LNCaP clone FGC (cell line): ENCODE measurements at regions not wholly inside any gene's neighbourhood (a gene's known extent, or its start where the extent isn't known, plus 50 kb on each side); places are given as distances from the start of the nearest gene placed in this dataset.

Experiments
- DNase-seq: peaks from one replicate; pipeline ENCODE4 v3.0.0-alpha.2; 2011; ENCODE audit warnings: low read depth
- H3K4me3 ChIP-seq: 2 replicates; pipeline ENCODE4 v1.5.1; 2011; ENCODE audit warnings: mild to moderate bottlenecking, low read depth, low read length, control low read depth
- TF ChIP-seq, protein P1 (sequence below): IDR thresholded peaks from 2 replicates; pipeline ENCODE4 v1.5.1; 2012; ENCODE audit warnings: mild to moderate bottlenecking; ENCODE audit not compliant: control insufficient read depth, insufficient read depth; ENCODE audit errors: extremely low read depth

DNA sequence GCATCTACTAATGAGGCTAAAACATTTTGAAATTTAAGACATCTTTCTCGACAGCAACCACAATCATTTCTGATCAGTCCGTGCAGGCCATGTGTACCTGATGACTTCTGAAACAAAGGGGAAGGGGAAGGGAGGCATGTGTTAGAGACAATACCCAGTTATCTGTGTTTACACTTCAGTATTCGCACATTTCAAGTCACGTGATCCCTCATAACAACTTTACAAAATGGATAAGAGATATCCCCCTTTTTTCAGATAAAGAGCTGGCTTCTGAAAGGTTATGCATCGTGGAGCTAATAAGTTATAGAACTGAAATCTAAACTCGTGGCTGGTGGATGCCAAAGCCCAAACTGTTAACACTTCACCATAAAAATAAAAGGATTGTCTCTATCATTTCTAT is 175.7 kb downstream of the CHRM3 start:
- no peak overlapping the region for H3K4me3 ChIP-seq
- TF ChIP-seq, protein P1, sequence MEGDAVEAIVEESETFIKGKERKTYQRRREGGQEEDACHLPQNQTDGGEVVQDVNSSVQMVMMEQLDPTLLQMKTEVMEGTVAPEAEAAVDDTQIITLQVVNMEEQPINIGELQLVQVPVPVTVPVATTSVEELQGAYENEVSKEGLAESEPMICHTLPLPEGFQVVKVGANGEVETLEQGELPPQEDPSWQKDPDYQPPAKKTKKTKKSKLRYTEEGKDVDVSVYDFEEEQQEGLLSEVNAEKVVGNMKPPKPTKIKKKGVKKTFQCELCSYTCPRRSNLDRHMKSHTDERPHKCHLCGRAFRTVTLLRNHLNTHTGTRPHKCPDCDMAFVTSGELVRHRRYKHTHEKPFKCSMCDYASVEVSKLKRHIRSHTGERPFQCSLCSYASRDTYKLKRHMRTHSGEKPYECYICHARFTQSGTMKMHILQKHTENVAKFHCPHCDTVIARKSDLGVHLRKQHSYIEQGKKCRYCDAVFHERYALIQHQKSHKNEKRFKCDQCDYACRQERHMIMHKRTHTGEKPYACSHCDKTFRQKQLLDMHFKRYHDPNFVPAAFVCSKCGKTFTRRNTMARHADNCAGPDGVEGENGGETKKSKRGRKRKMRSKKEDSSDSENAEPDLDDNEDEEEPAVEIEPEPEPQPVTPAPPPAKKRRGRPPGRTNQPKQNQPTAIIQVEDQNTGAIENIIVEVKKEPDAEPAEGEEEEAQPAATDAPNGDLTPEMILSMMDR = no peak
- no peak for DNase-seq

GRCh38 chr1:239563681-239564080 is 177.3 kb downstream of the CHRM3 start:
- DNase-seq = no peak
- TF ChIP-seq, protein P1 = no peak
- H3K4me3 ChIP-seq = no peak overlapping the region

- H3K4me3 ChIP-seq = no peak overlapping the region
- no peak for DNase-seq
- TF ChIP-seq, protein P1 = no peak
Observed at GRCh38 chr1:239566074-239566473, 179.7 kb downstream of the CHRM3 start.

DNA sequence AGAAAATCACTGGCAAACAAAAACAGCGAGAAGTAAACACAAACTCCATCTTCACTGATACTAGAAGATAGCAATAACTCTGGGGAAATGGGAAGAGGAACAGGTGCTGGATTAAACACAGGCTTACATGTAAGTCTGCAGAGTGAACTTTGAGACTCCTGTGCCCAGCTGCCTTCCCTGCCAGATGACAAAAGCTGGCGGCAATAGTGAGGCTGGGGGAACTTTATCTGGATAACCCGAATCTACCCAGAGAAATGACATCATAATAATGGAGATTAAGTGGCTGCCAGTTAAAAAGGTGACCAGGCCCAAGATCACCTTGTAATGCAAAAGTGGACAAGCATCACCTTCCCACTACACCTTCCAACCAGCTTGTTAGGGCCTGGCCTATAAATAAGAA is 184.5 kb downstream of the CHRM3 start:
- H3K4me3 ChIP-seq = no peak overlapping the region
- TF ChIP-seq, protein P1 = no peak
- no peak for DNase-seq

DNA sequence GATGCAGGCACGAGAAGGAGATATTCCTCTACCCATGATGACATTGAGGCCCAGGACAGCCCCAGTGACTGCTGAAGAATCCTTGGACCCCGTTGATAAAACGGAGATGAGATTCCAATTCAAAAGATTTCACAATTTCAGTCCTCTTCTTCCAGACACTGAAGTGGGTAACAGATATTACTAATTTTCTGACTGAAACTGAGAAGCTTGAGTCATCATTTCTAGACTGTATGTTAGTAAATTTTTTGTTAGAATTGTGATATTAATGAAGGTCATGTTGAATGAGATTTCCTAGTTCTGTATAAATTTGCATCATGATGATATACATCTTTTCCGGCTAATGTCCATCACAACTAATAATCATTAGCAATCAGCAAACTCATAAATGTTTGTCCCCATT is 185.8 kb downstream of the CHRM3 start:
- no peak for DNase-seq
- TF ChIP-seq, protein P1 = no peak
- no peak overlapping the region for H3K4me3 ChIP-seq

DNA sequence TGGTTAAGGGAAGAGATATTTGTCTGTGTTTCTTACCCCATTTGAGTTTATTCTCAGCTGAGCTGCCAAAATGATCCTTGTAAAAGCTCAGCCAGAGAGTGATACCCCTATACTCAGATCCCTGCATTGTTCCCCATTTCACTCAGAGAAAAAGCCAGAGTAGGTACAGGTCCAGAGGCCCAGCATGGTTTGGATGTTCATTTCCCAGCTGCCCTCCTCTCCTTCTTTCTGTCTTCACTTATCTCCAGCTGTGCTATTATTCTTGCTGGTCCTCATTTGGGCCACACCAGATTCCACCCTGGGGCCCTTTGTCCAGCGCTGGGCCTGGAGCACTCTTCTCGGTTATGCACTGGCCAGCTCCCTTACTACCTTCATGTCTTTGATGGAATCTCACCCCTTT is 187.7 kb downstream of the CHRM3 start:
- no peak for DNase-seq
- TF ChIP-seq, protein P1 = no peak
- H3K4me3 ChIP-seq = no peak overlapping the region

GRCh38 chr1:239575113-239575512 is 188.7 kb downstream of the CHRM3 start:
- TF ChIP-seq, protein P1 = no peak
- DNase-seq = no peak
- H3K4me3 ChIP-seq = no peak overlapping the region
